Endothelial cell of umbilical vein (primary cell): ENCODE measurements at regions not wholly inside any gene's neighbourhood (a gene's known extent, or its start where the extent isn't known, plus 50 kb on each side); places are given as distances from the start of the nearest gene placed in this dataset.

Source experiments
- BruUV-seq: library from RNA; stranded (reverse); fragments of 400-500 nt; replicated peaks from 2 replicates; lab custom pipeline; 2021; lab: Mats Ljungman, UMichigan
- CTCF ChIA-PET: fragments of 300-600, 350-600 bp; sonication (Branson Sonifier 250); formaldehyde crosslinking; loops from one replicate; lab custom pipeline; 2021; ENCODE audit warnings: antibody characterized with exemption, inconsistent platforms; lab: Charles Lee
- POLR2A ChIA-PET: fragments of 300-600, 350-600 bp; sonication (Branson Sonifier 250); formaldehyde crosslinking; loops from one replicate; lab custom pipeline; 2021; ENCODE audit warnings: antibody characterized with exemption, inconsistent platforms; lab: Charles Lee
- DNase-seq: peaks from one replicate; pipeline ENCODE4 v3.0.0-alpha.2; 2011; ENCODE audit warnings: low read depth, low spot score
- FAIRE-seq: peaks from 2 replicates; lab custom pipeline; 2011; peaks lifted over from hg19 to GRCh38; lab: Jason Lieb, UNC
- H2AFZ ChIP-seq: 2 replicates; pipeline ENCODE4 v1.6.0; 2012; ENCODE audit warnings: low read depth, low read length, control low read depth, inconsistent platforms
- H3K27ac ChIP-seq: 2 replicates; pipeline ENCODE4 v1.5.1; 2011; ENCODE audit warnings: low read depth, mild to moderate bottlenecking, control low read depth, low read length, moderate library complexity; ENCODE audit not compliant: insufficient read depth
- H3K27me3 ChIP-seq, 2 experiments: 2 replicates each; pipeline versions ENCODE4 v1.6.0 to v1.6.1; 2011; ENCODE audit warnings: low read length in 2 of 2, mixed read lengths in 1 of 2; ENCODE audit not compliant: control insufficient read depth in 2 of 2, insufficient read depth in 2 of 2
- H3K36me3 ChIP-seq, 2 experiments: 2 replicates in 1 of 2; 3 replicates in 1 of 2; pipeline ENCODE4 v1.5.1; 2011; ENCODE audit warnings: low read length in 2 of 2, mild to moderate bottlenecking in 1 of 2, moderate library complexity in 1 of 2; ENCODE audit not compliant: control insufficient read depth in 2 of 2, insufficient read depth in 2 of 2; ENCODE audit errors: extremely low read depth in 1 of 2
- H3K4me1 ChIP-seq: 3 replicates; pipeline ENCODE4 v1.5.1; 2011; ENCODE audit warnings: mild to moderate bottlenecking, low read length; ENCODE audit not compliant: control insufficient read depth, insufficient read depth; ENCODE audit errors: extremely low read depth
- H3K4me2 ChIP-seq: 2 replicates; pipeline ENCODE4 v1.6.1; 2011; ENCODE audit warnings: low read length, control low read depth, mixed read lengths; ENCODE audit not compliant: insufficient read depth
- H3K4me3 ChIP-seq, 3 experiments: fragments of 200-600 bp in 1 of 3; sonication (generic), shearing (Covaris generic) in 1 of 3; replicated peaks in 1 of 3; 2 replicates each; pipeline ENCODE4 v1.5.1; 2011 to 2016; ENCODE audit warnings: control low read depth in 3 of 3, low read length in 3 of 3, mild to moderate bottlenecking in 2 of 3, inconsistent platforms in 1 of 3, low read depth in 1 of 3, moderate library complexity in 1 of 3; ENCODE audit not compliant: insufficient read depth in 1 of 3
- H3K79me2 ChIP-seq: 2 replicates; pipeline ENCODE4 v1.6.0; 2012; ENCODE audit warnings: low read length, inconsistent platforms; ENCODE audit not compliant: control insufficient read depth, insufficient read depth
- H3K9ac ChIP-seq: replicated peaks from 2 replicates; pipeline ENCODE3; 2011; ENCODE audit warnings: low read length, control low read depth; ENCODE audit not compliant: insufficient read depth; ENCODE audit errors: extremely low read depth
- H3K9me1 ChIP-seq: replicated peaks from 3 replicates; pipeline ENCODE4 v1.6.0; 2011; ENCODE audit warnings: mild to moderate bottlenecking, low read length; ENCODE audit not compliant: control insufficient read depth, insufficient read depth; ENCODE audit errors: extremely low read depth
- H3K9me3 ChIP-seq: replicated peaks from 2 replicates; pipeline ENCODE4 v1.5.1; 2012; ENCODE audit warnings: low read length, inconsistent platforms; ENCODE audit not compliant: control insufficient read depth, insufficient read depth
- H4K20me1 ChIP-seq: replicated peaks from 2 replicates; pipeline ENCODE3; 2011; ENCODE audit warnings: mild to moderate bottlenecking, low read length; ENCODE audit not compliant: control insufficient read depth, insufficient read depth; ENCODE audit errors: extremely low read depth
- CTCF ChIP-seq, 2 donors: IDR thresholded peaks; 1 replicate in 1 of 2; 2 replicates in 1 of 2; pipeline ENCODE4 v1.5.1; 2011; ENCODE audit warnings: low read length in 2 of 2, mild to moderate bottlenecking in 2 of 2, moderate library complexity in 2 of 2, control low read depth in 1 of 2, inconsistent platforms in 1 of 2, low read depth in 1 of 2; ENCODE audit not compliant: insufficient read depth in 1 of 2; ENCODE audit errors: extremely low read depth in 1 of 2
- EZH2 ChIP-seq: IDR thresholded peaks from 2 replicates; pipeline ENCODE4 v1.6.1; 2012; ENCODE audit warnings: borderline replicate concordance, low read depth, mild to moderate bottlenecking, moderate library complexity, low read length, inconsistent platforms; ENCODE audit not compliant: severe bottlenecking
- FOS ChIP-seq: IDR thresholded peaks from 2 replicates; pipeline ENCODE4 v1.6.1; 2011; ENCODE audit warnings: mild to moderate bottlenecking, low read length, moderate library complexity, borderline replicate concordance; ENCODE audit not compliant: insufficient read depth
- GATA2 ChIP-seq: IDR thresholded peaks from 2 replicates; pipeline ENCODE4 v1.7.0; 2011; ENCODE audit warnings: low read depth, mild to moderate bottlenecking, moderate library complexity, mixed read lengths, low read length; ENCODE audit not compliant: insufficient read length, insufficient read depth
- JUN ChIP-seq: IDR thresholded peaks from 2 replicates; pipeline ENCODE4 v1.6.1; 2011; ENCODE audit warnings: borderline replicate concordance, low read depth; ENCODE audit not compliant: insufficient read length, insufficient read depth
- MAX ChIP-seq: IDR thresholded peaks from 2 replicates; pipeline ENCODE4 v1.6.1; 2011; ENCODE audit not compliant: insufficient read depth, insufficient read length
- MYC ChIP-seq: IDR thresholded peaks from one replicate; pipeline ENCODE4 v1.6.1; 2011; ENCODE audit warnings: mild to moderate bottlenecking, low read depth, low read length
- POLR2A ChIP-seq: IDR thresholded peaks from 2 replicates; pipeline ENCODE4 v1.6.1; 2012; ENCODE audit warnings: low read depth, mild to moderate bottlenecking, control low read depth, low read length
- POLR2AphosphoS5 ChIP-seq: IDR thresholded peaks from 2 replicates; pipeline ENCODE4 v1.6.1; 2012; ENCODE audit warnings: low read depth, mild to moderate bottlenecking, control low read depth, low read length, moderate library complexity; ENCODE audit not compliant: insufficient read depth
- dilution Hi-C: fragments of 300-500 bp; cut with MboI; formaldehyde crosslinking; loops from one replicate; pipeline ENCODE4 v1.15.0; 2019; ENCODE audit warnings: low sequenced_read_pairs; ENCODE audit not compliant: extremely low pct_ligation_motif_present
- intact Hi-C: fragments of 100-400 bp; cut with micrococcal nuclease; formaldehyde crosslinking; loops from one replicate; pipeline ENCODE4 v1.10.0; 2022

GRCh38 chr18:14974088-14974487 lies 226.1 kb downstream of the ANKRD30B start:
- ChIA-PET CTCF (no interaction called here), POLR2A (no interaction called here)
- Histone ChIP-seq H3K9me1 (no peaks in the 10 kb centered on the region), H3K4me3 (no peak overlapping the region), H3K27me3 (no peaks in the 10 kb centered on the region), H3K79me2 (no peaks in the 10 kb centered on the region), H3K36me3 (no peaks in the 10 kb centered on the region), H3K27ac (no peak overlapping the region), H4K20me1 (no peaks in the 10 kb centered on the region), H3K9ac (no peak overlapping the region), H3K9me3 (no peaks in the 10 kb centered on the region), H3K4me2 (no peak overlapping the region), H2AFZ (no peak overlapping the region), H3K4me1 (peaks cover 35% of the 10 kb centered on the region)
- no TSS peak for BruUV-seq
- TF ChIP-seq POLR2AphosphoS5 (no peak), MAX (no peak)
- DNase-seq = no peak
- intact Hi-C loops = loop anchor here (10.0 kb wide), 1 partner anchor 49 kb away; no protein-coding TSS in a partner anchor
- dilution Hi-C loops = no loop called here
- FAIRE-seq = no peak

- Histone ChIP-seq H3K4me2 (no peak overlapping the region), H3K36me3 (no peaks in the 10 kb centered on the region), H2AFZ (no peak overlapping the region), H3K9me3 (no peaks in the 10 kb centered on the region), H3K9me1 (no peaks in the 10 kb centered on the region), H3K4me3 (no peak overlapping the region), H3K27me3 (no peaks in the 10 kb centered on the region), H3K79me2 (no peaks in the 10 kb centered on the region), H3K9ac (no peak overlapping the region), H3K27ac (no peak overlapping the region), H4K20me1 (no peaks in the 10 kb centered on the region), H3K4me1 (peaks cover 36% of the 10 kb centered on the region)
- peak; percentile 18 for DNase-seq
- BruUV-seq = no TSS peak
- dilution Hi-C loops = no loop called here
- ChIA-PET POLR2A (no interaction called here), CTCF (no interaction called here)
- no peak for FAIRE-seq
- intact Hi-C loops = loop anchor here (10.0 kb wide), 1 partner anchor 50 kb away; no protein-coding TSS in a partner anchor
- TF ChIP-seq CTCF (IDR thresholded peaks at IDR 0.05; ENCODE audit: extremely low read depth in 1 of 2, insufficient read depth in 1 of 2, low read depth in 1 of 2, low read length in 2 of 2) (no peak), POLR2A (no peak), MAX (no peak), MYC (no peak), POLR2AphosphoS5 (no peak), GATA2 (no peak), EZH2 (no peak), JUN (no peak), FOS (no peak)
Observed at GRCh38 chr18:14974576-14974975, 226.6 kb downstream of the ANKRD30B start.
